GM12875 (cell line): ENCODE measurements at regions not wholly inside any gene's neighbourhood (a gene's known extent, or its start where the extent isn't known, plus 50 kb on each side); places are given as distances from the start of the nearest gene placed in this dataset.

Experiments used
- H3K4me3 ChIP-seq: one replicate; pipeline ENCODE4 v1.5.1; 2011; ENCODE audit warnings: low read depth, low read length, control low read depth
- TF ChIP-seq, protein P1 (sequence below): IDR thresholded peaks from 2 replicates; pipeline ENCODE4 v1.5.1; 2011; ENCODE audit warnings: low read depth, mild to moderate bottlenecking, control low read depth, inconsistent platforms, low read length, moderate library complexity, borderline replicate concordance; ENCODE audit not compliant: insufficient read depth

DNA sequence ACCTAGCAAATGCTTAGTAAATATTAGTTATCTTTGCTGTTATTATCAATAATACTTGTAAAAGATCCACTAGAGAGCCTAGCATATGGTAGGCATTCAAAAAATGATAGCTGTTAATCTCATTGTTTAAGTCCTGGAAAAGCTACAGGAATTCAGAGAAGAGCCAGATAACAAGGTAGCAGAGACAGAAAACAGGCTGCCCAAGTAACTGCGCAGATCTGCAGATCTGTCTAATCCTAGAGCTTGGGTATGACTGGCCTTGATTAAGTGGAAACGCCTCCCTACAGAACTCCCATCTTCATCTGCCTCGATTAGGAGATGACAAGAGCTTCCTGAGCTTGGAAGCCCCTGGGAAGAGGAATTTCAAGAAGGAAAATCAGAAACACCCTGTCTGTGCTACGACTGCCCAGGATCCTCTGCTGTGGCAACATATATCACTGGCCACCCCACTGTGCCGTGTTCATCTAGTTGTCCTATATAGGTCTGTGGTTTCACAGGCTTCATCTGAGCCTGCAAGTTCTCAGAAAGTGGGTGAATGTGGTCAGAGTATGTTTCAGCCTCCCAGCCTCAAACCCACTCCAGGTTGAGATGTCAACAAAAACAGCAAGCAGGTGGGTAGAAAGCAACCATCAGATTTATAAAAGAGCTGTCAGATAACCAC lies 151.5 kb upstream of the PKDCC start:
- no peak overlapping the region for H3K4me3 ChIP-seq
- TF ChIP-seq, protein P1, sequence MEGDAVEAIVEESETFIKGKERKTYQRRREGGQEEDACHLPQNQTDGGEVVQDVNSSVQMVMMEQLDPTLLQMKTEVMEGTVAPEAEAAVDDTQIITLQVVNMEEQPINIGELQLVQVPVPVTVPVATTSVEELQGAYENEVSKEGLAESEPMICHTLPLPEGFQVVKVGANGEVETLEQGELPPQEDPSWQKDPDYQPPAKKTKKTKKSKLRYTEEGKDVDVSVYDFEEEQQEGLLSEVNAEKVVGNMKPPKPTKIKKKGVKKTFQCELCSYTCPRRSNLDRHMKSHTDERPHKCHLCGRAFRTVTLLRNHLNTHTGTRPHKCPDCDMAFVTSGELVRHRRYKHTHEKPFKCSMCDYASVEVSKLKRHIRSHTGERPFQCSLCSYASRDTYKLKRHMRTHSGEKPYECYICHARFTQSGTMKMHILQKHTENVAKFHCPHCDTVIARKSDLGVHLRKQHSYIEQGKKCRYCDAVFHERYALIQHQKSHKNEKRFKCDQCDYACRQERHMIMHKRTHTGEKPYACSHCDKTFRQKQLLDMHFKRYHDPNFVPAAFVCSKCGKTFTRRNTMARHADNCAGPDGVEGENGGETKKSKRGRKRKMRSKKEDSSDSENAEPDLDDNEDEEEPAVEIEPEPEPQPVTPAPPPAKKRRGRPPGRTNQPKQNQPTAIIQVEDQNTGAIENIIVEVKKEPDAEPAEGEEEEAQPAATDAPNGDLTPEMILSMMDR: no peak

DNA sequence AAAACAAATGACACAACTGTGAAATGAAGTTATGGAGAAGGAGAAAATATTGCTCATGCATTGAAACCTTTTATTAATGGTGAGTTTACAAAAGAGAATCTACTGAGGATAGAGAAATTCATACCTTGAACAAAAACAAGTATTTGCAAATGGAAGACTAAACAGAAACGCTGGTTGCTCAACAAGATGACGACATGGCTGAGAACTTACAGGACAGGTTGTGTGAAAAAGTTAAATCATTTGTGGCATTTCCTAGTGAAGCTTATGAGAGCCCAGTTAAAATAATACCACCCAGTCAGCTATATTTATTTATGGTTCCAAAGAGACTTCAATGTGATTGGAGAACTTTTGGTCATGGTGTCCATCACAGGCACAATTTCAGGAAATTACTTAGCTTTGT lies 148.6 kb upstream of the PKDCC start:
- TF ChIP-seq, protein P1: no peak

DNA sequence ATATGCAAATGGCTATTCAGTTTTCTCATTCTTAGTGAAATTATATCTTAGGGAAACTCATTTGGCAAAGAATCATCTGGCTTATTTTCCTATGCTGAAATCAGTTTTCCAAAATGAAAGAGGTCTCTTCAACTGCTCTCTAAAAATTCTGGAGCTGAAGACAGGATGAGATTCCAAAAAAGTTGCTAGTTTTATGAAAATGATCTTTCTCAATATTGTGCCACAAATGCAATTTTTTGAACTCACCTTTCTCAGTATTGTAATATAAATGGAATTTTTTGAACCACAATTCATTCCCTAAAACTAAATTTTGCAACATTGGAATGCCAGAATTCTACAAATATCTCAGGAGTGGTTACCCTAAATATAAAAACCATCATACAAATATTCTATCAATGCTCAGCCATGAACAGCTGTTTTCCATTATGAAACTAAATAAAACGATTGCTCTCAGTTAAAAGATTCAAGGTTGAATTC lies 147.7 kb upstream of the PKDCC start:
- TF ChIP-seq, protein P1: no peak

More for the DNA sequence above, 148.6 kb upstream of the PKDCC start:
- no peak overlapping the region for H3K4me3 ChIP-seq

DNA sequence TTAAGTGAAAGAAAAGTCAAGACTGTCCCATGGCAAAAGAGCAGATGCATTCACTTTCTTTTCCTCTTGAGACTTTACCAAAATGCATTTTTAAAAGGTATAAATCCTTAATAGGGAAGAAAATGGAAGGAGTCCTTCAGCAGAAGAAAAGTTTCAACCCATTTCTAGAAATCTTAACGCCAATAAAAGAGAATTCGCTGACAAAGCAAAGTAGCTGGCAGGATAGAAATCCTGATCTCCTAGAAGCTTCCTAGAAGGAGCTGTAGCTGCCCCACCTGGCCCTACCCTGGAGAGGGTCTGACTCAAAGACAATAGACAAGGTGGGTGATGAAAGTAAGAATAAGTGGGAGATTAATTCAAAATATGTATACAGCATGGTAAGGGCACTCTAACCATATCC lies 144.9 kb upstream of the PKDCC start:
- H3K4me3 ChIP-seq: no peak overlapping the region
- TF ChIP-seq, protein P1: no peak

More for the DNA sequence above, 147.7 kb upstream of the PKDCC start:
- no peak overlapping the region for H3K4me3 ChIP-seq

DNA sequence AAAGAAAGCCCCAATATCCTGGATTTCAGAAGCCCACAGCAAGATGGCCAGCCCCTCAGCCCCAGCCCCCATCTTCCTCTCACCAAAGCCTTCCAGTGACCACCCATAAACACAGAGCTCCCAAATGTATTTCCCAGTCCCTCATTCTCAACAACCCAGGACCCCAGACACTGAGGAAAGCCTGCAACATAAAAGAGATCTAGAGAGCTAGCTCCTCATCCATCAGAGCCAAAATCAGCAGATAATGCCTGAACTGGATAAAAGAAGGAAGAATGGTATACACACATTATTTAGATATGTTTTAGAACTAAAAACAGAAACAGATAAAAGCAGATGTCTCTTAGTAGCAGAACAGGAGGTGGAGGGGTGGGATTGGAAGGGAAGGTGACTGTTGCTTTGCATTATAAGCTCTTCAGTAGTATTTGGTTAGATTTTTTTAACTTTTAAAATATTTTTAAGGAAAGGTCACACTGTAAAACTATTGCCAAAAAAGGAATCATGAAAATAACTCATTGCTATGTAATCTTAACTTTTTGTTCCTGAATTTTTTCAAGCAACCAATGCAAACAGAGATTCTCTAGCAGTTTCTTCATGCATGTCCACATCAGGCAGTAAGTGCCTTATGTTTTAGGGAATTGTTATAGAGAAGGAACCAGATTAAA lies 144.2 kb upstream of the PKDCC start:
- H3K4me3 ChIP-seq: no peak overlapping the region
- TF ChIP-seq, protein P1: no peak

DNA sequence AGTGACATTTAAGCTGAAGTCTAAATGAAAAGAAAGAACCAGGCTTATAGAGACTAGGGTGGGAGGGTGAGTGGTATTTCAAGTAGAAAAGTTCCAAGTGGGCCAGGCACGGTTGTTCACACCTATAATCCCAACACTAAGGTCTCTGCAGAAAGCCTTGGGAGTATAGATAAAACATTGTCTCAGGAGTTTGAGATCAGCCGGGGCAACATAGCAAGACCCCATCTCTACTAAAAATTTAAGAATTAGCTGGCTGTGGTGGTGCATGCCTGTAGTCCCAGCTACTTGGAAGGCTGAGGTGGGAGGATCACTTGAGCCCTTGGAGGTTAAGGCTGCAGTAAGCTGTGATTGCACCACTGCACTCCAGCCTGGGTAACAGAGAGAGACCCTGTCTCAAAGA lies 143.4 kb upstream of the PKDCC start:
- no peak overlapping the region for H3K4me3 ChIP-seq
- TF ChIP-seq, protein P1: no peak
